GM18507 (cell line): ENCODE measurements at regions not wholly inside any gene's neighbourhood (a gene's known extent, or its start where the extent isn't known, plus 50 kb on each side); places are given as distances from the start of the nearest gene placed in this dataset.

Experiments
- DNase-seq: peaks from one replicate; pipeline ENCODE4 v3.0.0; 2011; ENCODE audit warnings: low read depth; ENCODE audit not compliant: insufficient read length; ENCODE audit errors: extremely low spot score
- FAIRE-seq: peaks from 2 replicates; lab custom pipeline; 2011; peaks lifted over from hg19 to GRCh38; lab: Jason Lieb, UNC

DNA sequence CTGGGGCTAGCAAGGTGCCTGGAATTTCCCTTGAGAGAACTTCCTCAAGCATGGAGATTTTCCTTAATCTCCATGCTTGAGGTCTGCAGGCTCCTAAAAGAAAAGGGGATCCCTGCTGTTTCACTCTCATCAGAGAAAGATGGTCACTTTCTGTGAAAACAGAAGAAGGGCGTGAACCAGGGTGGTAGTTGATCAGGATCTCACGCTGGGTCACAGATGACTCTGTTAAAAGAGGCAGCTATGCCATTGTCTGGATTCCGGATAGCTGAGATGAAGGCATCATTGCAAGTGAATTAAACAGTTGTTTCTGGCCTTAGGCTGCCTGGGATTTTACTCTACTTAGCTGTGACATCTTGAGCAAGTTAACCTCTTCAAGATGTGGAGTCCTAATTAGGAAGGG lies 525.9 kb downstream of the TYW1 start:
- DNase-seq (no peak), FAIRE-seq (no peak)

DNA sequence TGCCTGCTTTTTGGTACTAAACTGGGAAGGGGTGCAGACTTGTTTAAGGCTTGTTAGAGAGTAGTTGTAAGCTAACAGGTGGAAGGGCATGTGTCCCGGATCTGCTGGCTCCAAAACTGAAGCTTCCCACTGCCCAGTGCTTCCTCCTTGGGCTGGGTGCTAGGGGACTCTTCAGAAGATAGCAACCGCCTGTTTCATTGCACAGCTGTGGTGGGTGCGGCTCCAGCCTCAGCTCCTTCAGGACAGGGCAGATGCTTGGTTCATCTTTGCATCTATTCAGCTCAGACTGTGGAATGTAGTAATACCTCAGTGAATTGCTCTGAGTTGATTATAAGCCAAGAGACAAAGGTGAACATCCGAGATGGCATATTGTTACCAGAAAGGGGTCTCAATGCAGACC lies 527.1 kb downstream of the TYW1 start:
- DNase-seq (no peak), FAIRE-seq (no peak)

DNA sequence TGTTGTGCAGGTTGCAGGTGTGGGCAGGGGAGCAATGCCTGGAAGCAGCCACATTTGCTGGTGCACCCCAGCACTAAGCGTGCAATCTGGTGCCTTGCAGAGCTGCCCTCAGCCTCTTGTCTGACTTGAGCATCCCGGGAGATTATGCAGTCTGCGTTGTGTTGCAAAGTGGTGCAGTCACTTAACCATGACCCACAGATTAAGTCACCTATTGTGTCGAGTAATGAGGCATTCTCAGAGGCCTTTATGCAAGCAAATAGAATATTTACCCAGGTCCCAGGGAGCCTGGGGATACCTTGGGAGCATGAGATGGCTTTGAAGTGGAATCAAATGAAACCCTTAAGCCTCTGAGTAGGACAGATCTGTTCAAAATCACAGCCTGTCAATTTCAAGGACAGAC lies 529.0 kb downstream of the TYW1 start:
- FAIRE-seq (no peak), DNase-seq (no peak)

DNA sequence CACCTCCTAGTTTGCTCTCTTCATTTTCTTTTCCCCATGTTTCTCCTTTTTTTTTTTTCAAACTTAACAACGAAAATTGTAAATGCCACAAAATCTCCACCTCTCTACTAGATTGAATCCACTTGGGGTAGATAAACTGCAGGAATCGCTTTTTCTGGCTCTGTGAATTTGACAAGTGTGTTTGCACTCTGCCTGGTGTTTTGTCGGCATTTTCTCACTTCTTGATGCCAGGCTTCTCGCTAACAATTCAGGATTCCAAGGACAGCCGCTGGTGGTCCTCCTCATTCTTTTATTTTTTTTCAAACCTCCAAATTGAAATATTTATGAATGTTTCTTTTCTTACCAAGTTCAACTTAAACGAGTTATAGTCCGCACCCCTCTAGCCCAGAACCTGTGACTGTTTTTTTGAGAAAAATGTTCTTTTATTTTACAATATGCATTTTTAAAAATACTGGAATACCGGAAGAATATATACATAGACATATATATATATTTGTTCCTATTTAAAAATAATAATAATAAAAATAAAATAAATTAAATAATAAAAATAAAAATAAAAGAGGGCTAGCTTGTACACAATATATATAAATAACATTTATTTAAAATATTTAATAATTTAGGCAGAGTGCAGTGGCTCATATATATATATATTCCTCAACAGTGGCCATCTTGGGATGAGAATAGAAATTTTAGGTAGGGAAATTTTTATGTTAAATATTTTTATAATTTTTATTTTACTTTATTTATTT lies 538.8 kb downstream of the TYW1 start:
- FAIRE-seq (no peak), DNase-seq (no peak)

DNA sequence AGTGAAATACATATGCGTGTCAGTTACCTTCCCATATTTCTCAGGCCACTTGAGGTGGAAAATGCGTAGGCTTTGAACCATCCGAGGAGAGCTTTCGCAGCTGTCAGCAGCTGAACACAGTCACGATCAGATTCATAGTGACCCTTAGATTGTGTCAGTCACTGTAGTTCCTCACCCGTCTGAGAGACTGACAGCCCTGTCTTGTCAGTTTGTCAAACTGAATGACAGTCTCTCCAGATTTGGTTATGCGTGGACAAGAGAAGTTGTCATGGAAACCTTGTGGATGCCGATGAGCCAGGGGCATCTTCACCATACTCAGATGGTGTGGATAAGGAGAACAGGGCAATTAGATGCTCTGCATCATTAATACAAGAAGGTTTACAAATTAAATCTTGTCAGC lies 546.3 kb downstream of the TYW1 start:
- FAIRE-seq (no peak), DNase-seq (no peak)

DNA sequence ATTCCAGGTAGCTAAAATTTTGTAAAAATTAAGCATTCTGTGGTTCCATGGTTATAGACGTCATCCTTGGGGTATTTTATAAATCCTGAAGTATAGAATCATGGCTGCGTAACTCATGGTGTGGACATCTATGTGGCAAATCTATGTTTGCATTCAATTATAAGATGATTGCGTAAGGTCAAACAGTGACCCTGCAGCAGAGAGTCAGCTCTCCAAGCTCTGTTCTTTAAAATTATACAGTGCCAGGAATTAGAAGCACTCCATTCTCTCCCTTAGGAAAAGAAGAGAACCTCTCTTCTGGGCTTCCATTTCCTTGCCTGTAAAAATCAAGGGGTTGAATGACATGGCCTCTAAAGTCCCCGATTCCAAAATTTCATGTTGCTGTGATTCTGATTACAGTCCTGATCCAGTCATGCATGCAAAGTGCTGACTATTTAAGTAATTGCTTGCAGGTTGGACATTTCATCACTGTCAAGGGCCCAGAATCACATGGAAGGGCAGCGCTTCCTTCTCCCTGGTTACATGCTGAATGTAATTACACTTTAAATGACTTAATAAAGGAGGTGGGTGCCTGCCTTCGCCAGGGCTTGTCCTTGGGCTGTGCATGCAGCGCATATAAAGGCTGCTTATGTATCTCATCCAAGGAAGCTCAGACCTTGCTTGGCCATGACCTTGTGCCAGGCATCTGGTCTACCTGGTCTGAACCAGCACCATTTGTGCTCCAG lies 550.7 kb downstream of the TYW1 start:
- no peak for FAIRE-seq
- no peak for DNase-seq

DNA sequence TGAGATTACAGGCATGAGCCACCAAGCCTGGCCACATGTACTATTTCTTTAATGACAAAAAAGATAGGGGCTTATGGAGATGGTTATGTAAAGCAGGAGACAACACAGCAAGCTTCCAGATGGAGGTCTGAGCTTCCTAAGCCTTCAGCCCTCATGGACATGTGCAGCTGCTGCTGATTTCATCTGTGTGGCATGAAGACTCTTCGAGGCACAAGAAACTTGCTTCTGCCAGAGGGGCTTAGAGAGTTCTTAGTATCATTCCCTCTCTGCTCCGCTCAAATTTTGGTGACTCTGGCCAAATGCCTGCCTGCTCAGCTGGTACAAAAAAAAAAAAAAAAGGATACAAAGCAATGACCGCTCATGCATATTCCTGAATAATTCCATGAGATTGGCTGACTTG lies 552.5 kb downstream of the TYW1 start:
- FAIRE-seq: no peak
- DNase-seq: no peak

DNA sequence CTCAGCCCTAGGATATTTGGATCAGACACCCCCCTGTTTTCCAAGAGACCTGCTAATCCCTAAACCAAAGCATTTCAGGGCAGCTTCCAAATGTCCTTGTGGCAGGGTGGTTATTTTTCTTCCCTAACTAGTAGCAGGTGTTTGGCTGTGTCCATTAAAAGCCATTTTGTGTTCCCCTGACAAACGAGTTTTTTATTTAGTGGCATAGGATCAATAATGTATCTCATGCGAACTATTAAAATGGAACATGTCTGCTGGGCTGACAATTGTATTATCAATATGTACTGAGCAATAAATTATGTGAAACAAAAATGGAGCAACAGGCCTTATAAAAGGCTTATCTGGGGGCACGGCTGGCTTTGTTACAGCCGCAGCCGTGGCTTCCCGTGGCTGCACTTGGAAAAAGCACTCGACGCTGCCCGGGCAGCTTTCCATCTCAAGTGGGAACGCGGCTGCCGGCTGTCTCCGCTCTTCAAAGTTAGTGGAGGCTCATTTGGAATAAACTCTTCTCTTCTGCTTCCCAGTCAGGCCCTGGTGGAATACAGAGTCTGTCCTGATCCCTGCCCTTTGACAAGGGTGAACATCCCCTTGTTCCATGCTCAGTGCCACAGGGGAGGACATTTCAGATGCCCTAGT lies 554.3 kb downstream of the TYW1 start:
- DNase-seq (no peak), FAIRE-seq (no peak)

DNA sequence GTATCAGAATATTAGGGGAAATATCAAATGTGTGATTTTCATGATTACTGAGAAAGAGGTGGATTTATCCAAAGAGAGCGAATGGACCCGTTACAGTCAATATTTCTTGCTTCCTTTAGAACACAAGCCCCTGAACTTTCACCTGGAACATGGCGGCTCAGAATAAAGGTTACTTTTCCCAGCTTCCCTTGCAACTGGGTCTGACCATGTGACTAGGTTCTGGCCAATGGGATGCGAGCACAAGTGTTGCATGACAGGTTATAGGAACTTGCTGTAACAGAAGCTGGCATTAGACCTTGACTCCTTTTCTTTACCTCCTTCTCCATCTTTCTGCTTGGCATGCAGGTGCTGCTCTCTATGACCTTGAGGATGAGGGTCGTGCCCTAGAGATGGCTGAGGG lies 556.1 kb downstream of the TYW1 start:
- FAIRE-seq: no peak
- no peak for DNase-seq

DNA sequence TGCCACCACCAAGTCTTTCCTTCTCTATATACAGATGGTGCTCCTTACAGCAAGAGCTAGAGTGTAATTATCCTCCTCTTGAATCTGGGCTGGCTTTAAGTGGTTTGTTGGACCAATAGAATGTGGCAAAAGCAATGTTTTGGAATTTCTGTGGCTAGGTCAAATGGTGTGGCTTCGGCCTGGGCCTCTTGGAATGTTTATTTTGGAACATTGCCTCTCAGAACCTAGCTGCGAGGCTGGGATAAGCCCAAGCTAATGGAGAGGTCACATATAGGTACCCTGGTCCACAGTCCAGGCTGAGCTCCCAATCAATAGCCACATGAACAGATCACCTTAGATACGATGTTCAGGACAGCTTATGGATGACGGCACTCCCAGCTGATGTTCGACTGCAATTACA lies 556.7 kb downstream of the TYW1 start:
- no peak for DNase-seq
- no peak for FAIRE-seq

DNA sequence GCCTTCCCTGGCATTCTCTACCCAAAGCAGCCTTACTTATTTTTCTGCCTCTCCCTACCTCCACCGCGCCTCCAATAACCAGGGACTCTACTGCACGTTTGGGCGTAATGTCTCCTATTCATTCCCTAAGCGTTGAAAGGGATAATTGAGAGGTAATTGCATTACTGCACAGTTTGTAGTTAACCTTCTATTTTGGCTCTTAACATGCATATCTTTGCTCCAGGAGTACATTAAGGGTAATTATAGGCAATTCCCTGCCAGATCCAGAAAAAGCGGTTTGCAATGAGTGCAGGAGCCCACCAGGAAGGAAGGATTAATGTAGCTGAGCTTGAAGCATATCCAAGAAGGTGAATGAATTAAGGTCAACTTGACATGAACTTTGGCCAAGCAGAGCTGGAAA lies 558.4 kb downstream of the TYW1 start:
- DNase-seq (no peak), FAIRE-seq (no peak)

DNA sequence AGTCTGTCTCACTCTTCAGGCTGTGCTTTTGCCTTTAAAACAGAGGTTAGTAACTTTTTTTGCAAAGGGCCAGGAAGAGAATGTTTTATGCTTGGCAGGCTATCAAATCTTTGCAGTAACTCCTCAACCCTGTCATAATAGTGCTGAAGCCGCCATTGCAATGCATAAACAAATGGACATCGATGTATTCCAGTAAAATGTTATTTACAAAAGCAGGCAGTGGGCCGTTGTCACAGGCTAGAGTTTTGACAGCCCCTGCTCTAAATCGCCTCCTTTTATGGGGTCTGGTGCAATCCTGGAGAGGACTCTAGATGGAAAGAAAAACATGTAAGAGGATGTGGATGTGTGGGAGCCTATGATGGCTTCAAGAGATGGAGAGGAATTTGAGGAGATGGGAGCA lies 568.3 kb downstream of the TYW1 start:
- FAIRE-seq (no peak), DNase-seq (no peak)

DNA sequence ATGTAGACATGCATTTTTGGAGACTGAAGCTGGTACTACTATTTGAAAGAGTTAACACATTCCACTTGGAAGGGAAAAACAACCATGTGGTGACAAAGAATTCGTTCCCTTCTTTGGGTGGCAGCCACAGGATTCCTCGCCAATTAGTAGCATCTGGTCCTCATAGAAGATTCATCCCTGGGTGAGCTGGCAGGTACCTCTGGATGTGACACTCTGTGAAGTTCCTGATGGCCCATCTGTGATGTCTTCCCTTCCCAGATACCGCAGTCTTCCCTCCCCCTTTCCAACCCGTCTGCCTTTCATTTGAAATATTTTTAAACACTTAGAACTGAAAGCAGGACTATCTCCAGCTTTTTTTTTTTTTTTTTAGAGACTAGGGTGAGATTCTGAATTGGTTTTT lies 569.5 kb downstream of the TYW1 start:
- no peak for DNase-seq
- FAIRE-seq: no peak

DNA sequence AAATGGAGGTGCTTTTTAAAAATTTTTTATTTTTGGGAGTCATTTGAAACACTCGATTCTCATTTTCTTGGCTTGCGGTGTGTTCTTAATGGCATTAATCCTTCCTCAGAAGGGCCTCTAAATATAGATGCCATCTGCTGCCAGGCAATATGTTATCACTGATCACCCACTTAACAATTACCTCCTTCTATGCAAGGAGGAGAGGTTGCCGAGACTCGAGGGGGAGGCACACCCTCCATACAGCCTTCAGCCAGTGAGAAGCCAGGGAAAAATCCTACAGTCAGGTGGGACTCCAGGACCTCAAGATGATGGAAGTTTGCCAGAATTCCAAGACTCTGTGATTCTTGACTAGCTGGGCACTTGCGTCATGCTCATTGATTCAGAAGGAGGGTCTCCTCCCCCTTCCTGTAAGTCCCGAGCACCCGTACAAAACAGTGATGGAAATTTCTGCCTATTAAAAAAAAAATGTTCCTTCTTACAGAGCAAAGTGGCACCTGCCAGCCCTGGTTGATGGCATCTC lies 574.5 kb downstream of the TYW1 start:
- DNase-seq (no peak), FAIRE-seq (no peak)

DNA sequence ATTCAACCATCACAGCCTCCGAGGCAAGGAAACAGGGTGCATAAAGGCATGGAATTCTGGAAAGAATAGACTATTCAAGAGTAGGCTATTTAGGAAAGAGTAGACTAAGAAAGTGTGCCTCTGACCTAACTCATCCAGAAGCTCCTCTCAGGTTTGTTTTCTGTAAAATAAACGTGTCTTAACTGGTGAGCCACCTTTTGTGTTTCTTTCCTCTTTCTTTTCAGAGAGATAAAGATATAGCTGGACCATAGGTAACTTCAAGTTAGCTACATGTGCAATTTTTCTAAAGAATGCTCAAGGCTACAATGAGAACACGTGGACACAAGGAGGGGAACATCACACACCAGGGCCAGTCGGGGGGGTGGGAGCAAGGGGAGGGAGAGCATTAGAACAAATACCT lies 577.0 kb downstream of the TYW1 start:
- no peak for FAIRE-seq
- no peak for DNase-seq

DNA sequence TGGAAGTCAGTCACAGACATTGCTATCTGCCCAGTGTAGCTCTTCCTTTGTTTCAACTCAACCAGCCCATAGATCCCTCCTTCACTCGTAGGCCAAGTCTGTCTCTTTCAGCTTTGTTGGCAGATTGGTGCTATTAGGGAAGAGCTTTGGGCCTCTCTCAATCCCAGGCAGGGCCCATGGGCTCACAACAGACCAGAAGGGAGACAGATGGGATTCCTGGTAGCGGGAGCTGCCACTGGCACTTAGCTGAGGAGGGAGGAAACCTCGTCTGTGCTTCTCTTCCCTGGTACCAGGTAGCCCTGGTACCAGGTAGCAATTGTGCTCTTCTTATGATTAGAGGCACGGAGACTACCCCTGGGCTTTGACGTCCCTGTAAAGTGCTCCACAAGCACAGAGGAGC lies 592.0 kb downstream of the TYW1 start:
- no peak for FAIRE-seq
- DNase-seq: no peak

DNA sequence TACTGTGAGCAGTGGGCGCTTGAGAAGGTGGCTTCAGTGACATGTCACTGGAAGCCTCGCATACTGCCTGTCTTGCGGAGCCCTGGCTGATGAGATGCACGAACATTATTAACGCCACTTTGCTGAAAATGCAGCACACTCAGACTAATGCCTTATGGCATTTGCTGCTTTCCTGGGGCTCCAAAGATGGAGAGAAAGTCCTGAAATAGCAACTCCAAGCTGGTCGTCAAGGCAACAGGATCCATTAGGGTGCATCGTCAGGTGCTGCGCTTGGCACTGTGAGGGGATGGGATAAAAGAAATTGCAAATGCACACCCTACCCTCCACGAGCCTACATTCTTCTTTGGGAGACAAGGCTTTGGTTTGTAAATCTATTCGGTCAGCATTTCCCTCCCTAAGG lies 592.5 kb downstream of the TYW1 start:
- DNase-seq (no peak), FAIRE-seq (no peak)

DNA sequence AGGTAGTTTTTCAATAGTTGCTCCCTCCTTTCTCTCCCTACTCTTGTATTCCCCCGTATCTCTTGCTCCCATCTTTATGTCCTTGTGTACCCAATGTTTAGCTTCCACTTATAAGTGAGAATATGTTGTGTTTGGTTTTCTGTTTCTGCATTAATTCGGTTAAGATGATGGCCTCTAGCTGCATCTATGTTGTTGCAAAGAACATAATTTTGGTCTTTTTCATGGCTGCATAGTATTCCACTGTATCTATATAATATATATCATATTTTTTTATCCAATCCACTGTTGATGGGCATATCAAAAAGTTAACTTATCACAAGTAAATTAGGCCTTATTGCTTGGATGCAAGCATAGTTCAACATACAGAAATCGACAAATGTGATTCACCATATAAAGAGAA lies 594.0 kb downstream of the TYW1 start:
- DNase-seq: no peak
- FAIRE-seq: no peak

DNA sequence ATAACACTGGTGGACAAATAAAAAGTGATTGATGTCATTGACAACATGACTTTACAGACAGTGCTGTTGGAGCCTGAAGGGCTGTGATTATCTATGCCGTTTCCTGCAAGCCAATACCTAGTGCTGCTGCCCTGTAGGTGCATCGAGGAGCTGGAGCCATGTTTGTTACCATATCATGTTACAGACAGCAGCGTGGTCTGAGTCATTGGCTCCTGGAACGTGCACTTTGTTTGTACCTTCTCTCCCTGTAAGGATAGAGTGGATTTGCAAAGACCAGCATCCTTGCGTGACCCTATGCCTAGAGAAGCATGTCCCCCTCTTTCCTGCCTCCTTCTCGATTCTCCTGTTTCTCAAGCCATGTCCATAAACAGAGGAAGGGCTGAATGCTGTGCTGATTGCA lies 597.2 kb downstream of the TYW1 start:
- FAIRE-seq: no peak
- no peak for DNase-seq

DNA sequence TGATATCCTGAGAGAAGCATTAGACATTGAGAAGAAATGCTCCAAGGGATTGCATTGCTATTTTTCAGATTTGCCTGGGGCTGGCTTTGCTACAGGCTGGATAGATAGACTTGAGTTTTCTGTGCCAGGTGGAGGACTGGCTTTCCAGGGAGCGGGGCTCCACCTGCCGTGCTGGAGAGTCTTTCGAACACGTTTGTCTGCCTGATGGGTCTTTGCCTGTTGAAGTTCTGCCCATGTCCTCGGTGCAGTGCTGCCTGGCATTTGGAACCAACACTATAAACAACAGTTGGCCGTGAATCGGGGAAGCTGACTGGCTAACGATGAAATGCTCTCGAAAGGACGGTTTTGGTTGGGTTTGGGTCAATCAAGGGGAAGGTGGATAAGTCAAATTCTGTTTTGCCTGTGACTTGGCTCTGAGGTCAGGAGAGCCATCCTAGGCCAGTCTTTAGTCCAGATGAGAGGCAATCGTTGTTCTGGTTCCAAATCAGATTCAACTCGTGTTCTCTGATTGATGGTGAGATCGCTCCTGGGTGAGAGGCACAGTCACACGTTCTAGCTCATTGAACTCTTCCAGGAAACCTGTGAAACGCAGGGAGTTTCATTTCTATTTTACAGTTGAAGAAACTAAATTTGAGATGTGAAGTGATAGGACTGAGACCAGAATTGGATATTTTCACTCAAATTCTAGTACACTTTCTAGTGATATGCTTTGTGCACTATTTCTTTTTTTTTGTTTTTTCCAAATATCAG lies 599.0 kb downstream of the TYW1 start:
- FAIRE-seq (no peak), DNase-seq (no peak)
